Cardiac muscle cell (in vitro differentiated cells and primary cell): ENCODE measurements at regions not wholly inside any gene's neighbourhood (a gene's known extent, or its start where the extent isn't known, plus 50 kb on each side); places are given as distances from the start of the nearest gene placed in this dataset.
"Not testable (repeated sequence)": the region's sequence is repeated elsewhere in the genome, so short reads cannot be mapped to it uniquely, and the experiment has no call there.

ENCODE experiments used
- DNase-seq, 2 donors: peaks; one replicate each; pipeline versions ENCODE4 v3.0.0 to v3.0.0-alpha.2; 2010 to 2017; ENCODE audit warnings: low read depth in 1 of 2, low spot score in 1 of 2
- H3K27ac ChIP-seq: fragments of 200-600 bp; sonication (generic); 2 replicates; pipeline ENCODE4 v1.5.1; 2016
- H3K27me3 ChIP-seq: fragments of 200-600 bp; sonication (generic); 2 replicates; pipeline ENCODE4 v1.6.0; 2016; ENCODE audit warnings: control low read depth
- H3K36me3 ChIP-seq: fragments of 200-600 bp; sonication (generic); 2 replicates; pipeline ENCODE4 v1.5.1; 2016; ENCODE audit warnings: control low read depth
- H3K4me1 ChIP-seq: fragments of 200-600 bp; sonication (generic); 2 replicates; pipeline ENCODE4 v1.8.1; 2017; ENCODE audit warnings: low read depth, mild to moderate bottlenecking, mixed run types
- H3K4me3 ChIP-seq: fragments of 200-600 bp; sonication (generic); 2 replicates; pipeline ENCODE4 v1.5.1; 2016; ENCODE audit warnings: mild to moderate bottlenecking
- H3K9me3 ChIP-seq: fragments of 200-600 bp; sonication (generic); 2 replicates; pipeline ENCODE4 v1.5.1; 2017; ENCODE audit warnings: low read depth, mild to moderate bottlenecking, control low read depth
- TF ChIP-seq, protein P1 (sequence below): IDR thresholded peaks from 2 replicates; pipeline ENCODE4 v1.5.1; 2012; ENCODE audit warnings: low read depth, mild to moderate bottlenecking, low read length

DNA sequence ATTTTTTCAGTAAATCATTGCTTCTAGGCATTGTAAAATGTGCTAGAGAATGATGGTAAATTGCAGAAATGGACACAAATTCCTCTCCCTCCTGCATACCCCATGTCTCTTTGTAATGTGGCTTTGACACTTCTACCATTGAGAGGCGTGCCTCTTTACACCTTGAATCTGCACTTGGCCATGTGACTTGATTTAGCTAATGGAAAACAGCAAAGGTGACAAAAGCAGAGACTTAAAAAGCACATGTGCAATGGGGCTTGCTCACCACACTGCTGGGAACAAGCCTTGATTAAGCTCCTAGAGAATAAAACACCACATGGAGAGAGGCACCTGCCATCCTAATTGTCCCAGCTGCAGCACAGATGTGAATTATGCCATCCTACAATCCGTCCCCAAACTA is 69.9 kb upstream of the NAA35 start:
- no peak overlapping the region for H3K4me3 ChIP-seq
- H3K9me3 ChIP-seq: no peaks in the 10 kb centered on the region
- no peaks in the 10 kb centered on the region for H3K27me3 ChIP-seq
- no peak overlapping the region for H3K27ac ChIP-seq
- H3K36me3 ChIP-seq: no peaks in the 10 kb centered on the region
- TF ChIP-seq, protein P1, sequence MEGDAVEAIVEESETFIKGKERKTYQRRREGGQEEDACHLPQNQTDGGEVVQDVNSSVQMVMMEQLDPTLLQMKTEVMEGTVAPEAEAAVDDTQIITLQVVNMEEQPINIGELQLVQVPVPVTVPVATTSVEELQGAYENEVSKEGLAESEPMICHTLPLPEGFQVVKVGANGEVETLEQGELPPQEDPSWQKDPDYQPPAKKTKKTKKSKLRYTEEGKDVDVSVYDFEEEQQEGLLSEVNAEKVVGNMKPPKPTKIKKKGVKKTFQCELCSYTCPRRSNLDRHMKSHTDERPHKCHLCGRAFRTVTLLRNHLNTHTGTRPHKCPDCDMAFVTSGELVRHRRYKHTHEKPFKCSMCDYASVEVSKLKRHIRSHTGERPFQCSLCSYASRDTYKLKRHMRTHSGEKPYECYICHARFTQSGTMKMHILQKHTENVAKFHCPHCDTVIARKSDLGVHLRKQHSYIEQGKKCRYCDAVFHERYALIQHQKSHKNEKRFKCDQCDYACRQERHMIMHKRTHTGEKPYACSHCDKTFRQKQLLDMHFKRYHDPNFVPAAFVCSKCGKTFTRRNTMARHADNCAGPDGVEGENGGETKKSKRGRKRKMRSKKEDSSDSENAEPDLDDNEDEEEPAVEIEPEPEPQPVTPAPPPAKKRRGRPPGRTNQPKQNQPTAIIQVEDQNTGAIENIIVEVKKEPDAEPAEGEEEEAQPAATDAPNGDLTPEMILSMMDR: no peak
- no peak for DNase-seq
- no peaks in the 10 kb centered on the region for H3K4me1 ChIP-seq

DNA sequence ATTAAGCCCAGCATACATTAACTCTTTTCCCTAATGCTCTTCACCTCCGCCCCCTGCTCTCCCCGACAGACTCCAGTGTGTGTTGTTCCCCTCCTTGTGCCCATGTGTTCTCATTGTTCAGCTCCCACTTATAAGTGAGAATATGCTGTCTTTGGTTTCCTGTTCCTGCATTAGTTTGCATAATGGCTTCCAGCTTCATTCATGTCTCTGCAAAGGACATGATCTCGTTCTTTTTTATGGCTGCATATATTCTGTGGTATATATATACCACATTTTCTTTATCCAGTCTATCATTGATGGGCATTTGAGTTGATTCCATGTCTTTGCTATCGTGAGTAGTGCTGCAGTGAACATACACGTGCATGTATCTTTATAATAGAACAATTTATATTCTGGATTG is 69.3 kb upstream of the NAA35 start:
- H3K27ac ChIP-seq: not testable (repeated sequence)

DNA sequence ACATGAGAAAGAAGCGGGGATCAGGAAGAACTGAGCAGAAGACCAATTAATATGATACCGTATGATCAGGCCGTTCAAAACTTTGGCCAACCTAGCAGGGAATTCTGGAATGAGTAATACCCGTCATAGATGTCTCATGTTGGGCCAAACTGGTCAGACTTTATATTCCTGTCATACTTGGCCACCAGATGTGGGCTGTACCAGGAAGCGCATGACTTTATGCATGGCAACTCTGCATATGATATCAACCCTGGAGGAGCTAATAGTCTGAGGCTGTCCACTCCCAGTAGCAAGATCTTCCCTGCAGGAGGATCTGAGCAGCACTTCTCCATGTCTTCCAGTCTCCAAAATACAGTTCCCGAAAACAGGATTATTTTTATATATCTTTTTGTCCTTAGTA is 68.5 kb upstream of the NAA35 start:
- TF ChIP-seq, protein P1: no peak
- no peaks in the 10 kb centered on the region for H3K4me1 ChIP-seq
- no peak overlapping the region for H3K27ac ChIP-seq
- no peaks in the 10 kb centered on the region for H3K27me3 ChIP-seq
- no peaks in the 10 kb centered on the region for H3K36me3 ChIP-seq
- no peak for DNase-seq
- H3K4me3 ChIP-seq: no peak overlapping the region
- H3K9me3 ChIP-seq: no peaks in the 10 kb centered on the region

More for the DNA sequence above, 69.3 kb upstream of the NAA35 start:
- not testable (repeated sequence) for H3K36me3 ChIP-seq, H3K4me3 ChIP-seq, H3K27me3 ChIP-seq, H3K9me3 ChIP-seq, DNase-seq, H3K4me1 ChIP-seq

DNA sequence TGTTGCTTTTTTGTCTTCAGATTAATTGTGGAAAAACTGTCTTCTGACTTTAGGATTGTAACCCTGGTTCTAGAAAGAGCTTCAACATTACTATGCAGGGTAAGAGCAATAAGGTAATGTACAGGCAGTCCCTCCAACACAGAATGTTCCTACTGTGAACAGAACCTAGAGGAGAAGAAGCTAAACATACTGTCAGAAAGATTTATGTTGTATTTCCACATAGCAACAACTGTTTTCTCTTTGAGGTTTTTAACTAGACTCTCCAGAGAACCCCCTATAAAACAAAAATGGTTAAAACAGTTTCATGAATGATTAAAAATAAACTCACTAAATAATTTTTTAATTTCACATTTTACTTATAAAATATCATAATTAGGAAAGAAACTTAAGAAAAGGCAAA is 64.3 kb upstream of the NAA35 start:
- H3K36me3 ChIP-seq: no peaks in the 10 kb centered on the region
- DNase-seq: no peak
- H3K9me3 ChIP-seq: no peaks in the 10 kb centered on the region
- TF ChIP-seq, protein P1: no peak
- H3K27me3 ChIP-seq: no peaks in the 10 kb centered on the region
- no peak overlapping the region for H3K4me3 ChIP-seq
- no peak overlapping the region for H3K27ac ChIP-seq
- no peaks in the 10 kb centered on the region for H3K4me1 ChIP-seq

GRCh38 chr9:85878872-85879597 is 61.9 kb upstream of the NAA35 start:
- H3K9me3 ChIP-seq, H3K36me3 ChIP-seq, H3K4me3 ChIP-seq, H3K27ac ChIP-seq, DNase-seq, H3K4me1 ChIP-seq, H3K27me3 ChIP-seq: not testable (repeated sequence)

- not testable (repeated sequence) for H3K9me3 ChIP-seq, H3K27me3 ChIP-seq, H3K36me3 ChIP-seq, H3K4me3 ChIP-seq, H3K27ac ChIP-seq, DNase-seq, H3K4me1 ChIP-seq
Measured at GRCh38 chr9:85880507-85880906, 60.4 kb upstream of the NAA35 start.

DNA sequence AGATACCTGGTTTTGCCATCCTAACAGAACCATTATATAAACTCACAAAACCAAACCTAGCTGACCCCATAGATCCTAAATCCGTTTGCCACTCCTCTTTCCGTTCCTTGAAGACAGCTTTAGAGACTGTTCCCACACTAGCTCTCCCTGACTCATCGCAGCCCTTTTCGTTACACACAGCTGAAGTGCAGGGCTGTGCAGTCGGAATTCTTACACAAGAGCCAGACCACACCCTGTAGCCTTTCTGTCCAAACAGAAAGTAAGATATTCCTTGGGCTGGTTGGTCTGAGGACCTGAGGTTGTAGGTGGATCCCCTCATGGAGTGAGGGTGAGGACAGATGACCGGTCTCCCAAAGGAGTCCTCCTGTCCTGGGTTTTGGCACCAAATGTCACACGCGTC is 56.7 kb upstream of the NAA35 start:
- no peaks in the 10 kb centered on the region for H3K9me3 ChIP-seq
- H3K4me1 ChIP-seq: no peaks in the 10 kb centered on the region
- peak in 1 of 2 donors; percentile 8 for DNase-seq
- TF ChIP-seq, protein P1: no peak
- H3K36me3 ChIP-seq: no peaks in the 10 kb centered on the region
- no peak overlapping the region for H3K4me3 ChIP-seq
- no peak overlapping the region for H3K27ac ChIP-seq
- no peaks in the 10 kb centered on the region for H3K27me3 ChIP-seq
